NAMALWA (cell line): ENCODE measurements at regions not wholly inside any gene's neighbourhood (a gene's known extent, or its start where the extent isn't known, plus 50 kb on each side); places are given as distances from the start of the nearest gene placed in this dataset.

Source experiments
- DNase-seq: peaks from one replicate; pipeline ENCODE4 v3.0.0-alpha.2; 2015; ENCODE audit warnings: low spot score

DNA sequence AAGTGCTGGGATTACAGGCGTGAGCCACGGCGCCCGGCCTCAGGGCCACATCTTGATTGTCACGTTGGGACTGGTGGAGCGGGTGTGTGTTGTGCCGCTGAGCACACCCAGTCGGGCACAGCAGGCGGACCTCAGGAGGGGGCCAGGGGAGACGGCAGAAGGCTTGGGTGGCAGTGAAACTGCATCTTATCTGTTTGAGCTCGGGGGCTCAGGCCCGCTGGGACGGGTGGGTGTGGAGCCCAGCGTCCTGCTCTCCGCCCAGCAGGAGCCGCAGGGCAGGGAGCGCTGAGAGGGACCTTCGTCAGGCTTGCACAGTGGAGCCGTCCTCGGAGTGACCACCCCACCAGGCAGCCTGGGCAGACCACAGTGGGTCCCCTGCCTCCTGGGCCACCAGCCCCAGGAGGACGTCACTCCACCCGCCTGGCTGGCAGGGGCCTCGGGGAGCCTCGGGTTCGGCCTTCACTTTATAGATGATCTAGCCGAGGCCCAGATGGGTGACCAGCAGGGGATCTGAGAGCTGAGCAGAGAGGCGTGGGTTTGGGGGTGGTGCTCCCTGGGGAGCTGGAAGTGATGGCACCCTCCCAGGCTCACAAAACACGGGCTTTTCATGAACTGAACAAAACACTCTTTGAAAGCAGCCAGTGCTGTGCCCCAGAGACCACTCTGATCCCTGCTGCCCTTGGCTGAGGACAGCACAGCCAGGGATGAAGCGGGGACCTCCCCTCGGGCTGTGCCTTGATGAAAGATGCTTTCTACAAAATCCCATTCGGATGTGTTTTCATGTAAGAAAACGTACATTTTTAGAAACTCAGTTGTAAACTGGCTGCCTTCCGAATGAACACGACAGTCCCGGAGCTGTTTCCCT is 181.1 kb downstream of the SEC14L1 start:
- DNase-seq, result no peak

DNA sequence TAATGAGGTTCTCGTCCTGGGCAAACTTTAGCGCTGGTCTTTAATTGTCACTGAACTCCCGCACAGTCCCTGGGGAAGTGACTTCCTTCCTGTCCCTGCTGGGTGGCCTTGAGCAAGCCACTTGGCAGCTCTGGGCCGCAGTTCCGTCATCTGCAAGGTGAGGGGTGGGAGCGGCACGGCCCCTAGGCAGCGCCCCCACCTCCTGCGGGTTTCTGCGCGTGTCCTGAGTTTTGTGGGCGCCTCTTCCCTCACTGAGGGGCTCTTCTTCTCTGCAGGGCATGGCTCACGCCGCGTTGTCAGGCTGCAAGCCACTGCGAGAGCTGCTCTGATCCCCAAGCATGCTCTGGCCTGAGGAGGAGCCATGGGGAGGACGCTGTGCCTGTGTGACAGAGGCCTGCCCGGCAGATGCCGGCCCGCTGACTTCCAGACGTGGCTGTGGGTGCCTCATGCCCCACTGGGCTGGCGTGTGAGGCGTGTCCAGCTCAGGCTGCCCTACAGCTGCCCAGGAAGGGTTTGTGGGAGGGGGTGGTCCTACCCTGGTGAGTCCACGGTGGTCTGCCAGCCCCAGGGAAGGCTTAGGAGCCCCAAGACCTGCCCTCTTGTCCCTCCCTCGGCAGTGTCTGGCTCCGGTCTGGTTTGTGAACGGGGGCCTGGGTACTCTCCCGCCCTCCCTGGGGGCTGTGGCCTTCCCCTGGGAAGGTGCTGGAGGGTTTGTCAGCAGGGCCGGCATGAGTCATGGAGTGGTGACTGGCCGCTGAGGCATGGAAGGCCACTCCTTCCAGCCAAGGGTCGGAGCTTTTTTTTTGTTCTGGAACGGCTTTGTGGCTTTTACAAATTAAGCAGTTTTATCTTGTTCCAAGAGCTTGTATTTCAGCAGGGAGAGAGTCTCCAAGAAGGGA is 182.0 kb downstream of the SEC14L1 start:
- peak; percentile 51 for DNase-seq

DNA sequence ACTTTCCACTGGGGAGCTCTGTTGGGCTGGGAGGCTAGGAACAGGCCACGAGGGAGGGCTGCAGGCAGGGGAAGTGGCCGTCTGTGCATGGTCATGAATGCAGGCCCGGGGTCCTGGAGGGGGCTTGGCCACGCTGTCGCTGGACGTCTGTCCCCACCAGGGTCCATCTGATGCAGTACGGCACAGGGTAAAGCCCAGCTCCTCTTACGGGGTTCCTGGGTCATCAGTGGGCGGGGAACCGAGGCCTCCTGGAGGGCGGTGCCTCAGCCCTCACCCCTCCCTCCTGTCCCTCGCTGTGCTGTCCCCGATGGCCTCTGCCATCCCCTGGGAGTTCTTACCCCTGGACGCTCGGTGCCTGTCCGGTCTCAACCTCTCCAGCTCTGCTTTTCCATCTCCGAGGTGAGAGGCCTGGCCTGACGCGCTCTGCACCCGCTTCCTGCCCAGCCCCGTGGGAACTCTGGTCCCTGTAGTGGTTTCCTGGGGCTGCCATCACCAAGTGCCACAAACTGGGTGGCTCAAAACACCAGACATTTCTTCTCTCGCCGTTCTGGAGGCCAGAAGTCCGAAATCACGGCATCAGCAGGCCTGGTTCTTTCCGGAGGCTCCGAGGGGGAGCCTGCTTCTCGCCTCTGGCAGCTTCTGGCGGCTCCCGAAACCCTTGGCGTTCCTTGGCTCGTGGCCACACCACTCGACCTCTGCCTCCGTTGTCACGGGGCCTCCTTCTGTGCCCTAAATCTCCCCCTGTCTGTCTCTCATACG is 182.8 kb downstream of the SEC14L1 start:
- peak; percentile 37 for DNase-seq

DNA sequence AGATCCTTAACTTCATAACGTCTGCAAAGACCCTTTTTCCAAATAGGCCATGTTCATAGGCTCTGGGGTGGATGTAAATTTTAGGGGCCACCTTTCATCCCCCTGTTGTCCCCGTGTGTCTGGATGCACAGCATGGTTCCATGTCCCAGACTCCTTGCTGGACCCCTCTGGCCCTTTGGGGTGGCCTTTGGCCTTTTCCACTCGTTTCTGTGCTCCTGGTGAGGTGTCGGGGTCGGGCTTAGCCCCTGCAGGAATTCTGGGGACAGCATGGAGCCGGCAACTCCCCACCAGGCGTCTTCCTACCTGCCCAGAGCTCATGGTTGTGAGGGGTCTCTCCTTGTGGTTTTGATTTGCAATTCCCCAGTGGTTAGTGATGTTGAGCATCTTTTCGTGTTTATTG is 183.5 kb downstream of the SEC14L1 start:
- no peak for DNase-seq

- DNase-seq, result no peak
Observed at GRCh38 chr17:77325577-77326075, 184.9 kb downstream of the SEC14L1 start.

DNA sequence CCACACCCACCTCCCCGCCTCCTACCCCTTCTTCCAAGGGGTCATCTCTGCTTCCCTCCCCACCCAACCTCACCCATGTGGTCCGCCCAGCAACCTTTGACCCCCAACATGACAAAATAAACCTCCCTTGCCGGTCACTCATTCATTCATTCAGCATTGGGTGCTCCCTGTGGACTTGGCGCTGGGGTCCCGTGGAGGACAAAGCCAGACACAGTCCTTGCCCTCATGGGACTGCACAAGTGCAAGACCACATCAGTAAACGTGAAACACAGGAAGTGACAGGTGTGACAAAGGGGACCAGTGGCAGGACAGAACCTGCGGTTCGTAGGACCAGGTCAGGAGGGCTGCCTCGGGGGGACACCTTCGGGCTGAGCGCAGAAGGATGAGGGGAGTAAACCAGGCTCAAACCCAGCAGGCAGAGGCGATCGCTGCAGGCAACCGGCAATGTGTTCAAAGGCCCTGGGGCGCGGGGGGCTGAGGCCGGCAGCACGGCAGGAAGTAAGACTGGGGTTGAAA is 185.4 kb downstream of the SEC14L1 start:
- DNase-seq, result no peak

- DNase-seq, result no peak
Observed at GRCh38 chr17:77326636-77327035, 185.9 kb downstream of the SEC14L1 start.

DNA sequence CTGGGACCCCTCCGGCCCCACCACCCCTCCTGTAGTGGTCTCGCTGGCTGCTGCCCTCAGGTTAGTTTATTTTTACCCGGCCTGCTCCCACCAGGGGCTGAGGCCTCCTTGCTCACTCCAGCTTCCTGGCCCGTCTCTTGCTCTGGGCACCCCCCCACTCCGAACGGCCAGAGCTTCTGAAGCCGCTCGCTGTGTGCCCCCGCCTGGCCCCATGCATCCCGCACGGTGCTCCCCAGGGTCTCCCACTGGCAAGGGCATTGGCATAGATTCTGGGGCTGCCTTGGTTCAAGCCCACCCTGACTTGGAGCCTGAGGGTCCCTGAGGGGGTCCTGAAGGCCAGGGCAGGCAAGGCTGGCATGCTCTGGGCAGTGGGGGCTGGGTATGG is 186.4 kb downstream of the SEC14L1 start:
- DNase-seq, result no peak

GRCh38 chr17:77327566-77328464 is 187.0 kb downstream of the SEC14L1 start:
- DNase-seq, result peak; percentile 34

DNA sequence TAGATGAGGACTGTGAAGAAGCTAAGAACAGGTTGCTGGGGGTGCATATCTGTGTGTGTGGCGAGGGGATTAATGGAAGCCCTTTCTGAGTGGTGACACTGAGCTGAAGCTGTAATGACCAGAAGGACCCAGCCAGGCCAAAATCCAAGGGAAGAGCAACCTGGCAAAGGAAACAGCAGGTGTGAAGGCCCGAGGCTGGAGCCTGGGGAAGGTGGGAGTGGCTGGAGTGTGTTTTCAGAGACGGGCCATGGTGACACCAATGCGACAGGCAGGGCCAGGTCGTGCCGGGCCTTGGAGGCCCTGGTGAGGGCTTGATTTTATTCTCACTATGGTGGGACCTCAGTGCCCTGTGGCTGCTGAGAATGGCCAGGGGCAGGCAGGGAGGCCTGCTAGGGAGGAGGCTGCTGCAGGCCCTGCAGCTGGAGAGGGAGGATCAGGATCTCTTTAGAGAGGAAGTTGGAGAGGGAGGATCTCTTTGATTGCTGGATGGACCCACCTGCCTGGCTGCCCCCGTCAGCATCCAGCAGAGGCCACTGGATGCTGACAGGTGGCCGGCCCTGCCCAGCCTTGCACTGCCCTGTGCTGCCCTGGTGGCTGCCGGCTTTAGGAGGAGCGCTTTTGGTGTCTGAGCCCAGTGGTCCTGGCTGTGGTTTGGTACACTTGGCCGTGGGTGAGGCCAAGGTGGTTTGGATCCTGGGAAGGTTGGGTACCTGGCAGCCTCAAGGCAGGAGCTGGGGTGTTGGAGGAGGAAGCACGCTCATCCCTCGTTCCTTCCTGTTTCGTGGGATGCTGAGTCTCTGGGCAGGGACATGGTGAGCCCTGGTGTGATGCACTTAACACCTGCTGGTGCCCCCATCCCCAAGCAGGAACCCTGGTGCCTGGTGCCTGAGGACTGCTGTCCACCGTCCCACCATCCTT is 188.3 kb downstream of the SEC14L1 start:
- DNase-seq, result no peak

GRCh38 chr17:77329741-77330531 is 189.2 kb downstream of the SEC14L1 start:
- no peak for DNase-seq

DNA sequence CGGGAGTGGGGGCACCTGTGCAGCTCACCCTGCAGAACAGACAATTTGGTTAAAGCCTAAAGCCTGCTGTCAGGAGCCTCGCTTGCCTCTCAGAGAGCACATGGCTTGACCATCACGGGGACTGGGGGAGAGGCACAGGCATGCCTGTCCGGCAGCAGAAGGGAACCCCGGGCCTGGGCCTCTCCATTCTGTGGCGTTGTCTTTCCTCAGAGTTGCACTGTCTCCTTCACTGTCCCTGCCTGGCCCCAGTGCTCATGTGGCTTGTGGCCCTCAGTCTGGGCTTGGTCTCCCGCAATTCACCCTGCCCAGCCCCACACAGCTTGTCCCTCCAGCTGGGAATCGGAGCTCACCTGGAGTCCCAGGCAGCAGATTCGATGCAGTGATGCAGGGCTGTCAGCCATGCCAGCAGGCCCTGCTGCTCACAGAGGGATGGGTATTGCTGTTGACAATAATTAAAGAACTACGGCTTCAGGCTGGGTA is 189.9 kb downstream of the SEC14L1 start:
- DNase-seq, result no peak

DNA sequence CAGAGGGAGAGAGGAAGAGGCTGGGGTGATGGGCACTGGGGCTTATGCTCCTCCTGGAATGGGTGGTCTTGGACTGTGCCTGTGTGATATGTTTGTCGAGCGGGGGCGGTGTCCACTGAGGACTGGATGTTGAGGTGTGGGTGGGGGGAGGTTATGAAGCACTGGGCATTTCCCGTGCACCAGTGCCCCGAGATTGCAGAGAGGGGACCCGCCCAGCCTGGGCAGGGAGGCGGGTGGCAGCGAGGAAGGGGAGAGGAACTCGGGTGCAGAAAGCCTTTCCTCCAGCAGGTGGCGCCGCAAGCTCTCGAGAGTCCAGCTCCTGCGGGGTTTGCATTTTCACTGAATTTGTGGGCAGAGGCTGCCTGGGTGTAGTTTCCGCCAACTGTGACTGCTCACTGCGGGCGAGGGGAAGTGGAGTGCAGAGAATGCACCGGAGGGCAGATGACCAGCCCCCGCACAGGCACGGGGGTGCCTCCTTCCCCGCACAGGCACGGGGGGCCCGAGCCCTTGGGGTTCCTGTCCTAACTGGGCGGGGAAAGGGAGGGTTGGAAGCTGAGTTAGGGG is 190.6 kb downstream of the SEC14L1 start:
- DNase-seq, result peak; percentile 95

- peak; percentile 64 for DNase-seq
Observed at GRCh38 chr17:77332034-77332971, 191.5 kb downstream of the SEC14L1 start.

DNA sequence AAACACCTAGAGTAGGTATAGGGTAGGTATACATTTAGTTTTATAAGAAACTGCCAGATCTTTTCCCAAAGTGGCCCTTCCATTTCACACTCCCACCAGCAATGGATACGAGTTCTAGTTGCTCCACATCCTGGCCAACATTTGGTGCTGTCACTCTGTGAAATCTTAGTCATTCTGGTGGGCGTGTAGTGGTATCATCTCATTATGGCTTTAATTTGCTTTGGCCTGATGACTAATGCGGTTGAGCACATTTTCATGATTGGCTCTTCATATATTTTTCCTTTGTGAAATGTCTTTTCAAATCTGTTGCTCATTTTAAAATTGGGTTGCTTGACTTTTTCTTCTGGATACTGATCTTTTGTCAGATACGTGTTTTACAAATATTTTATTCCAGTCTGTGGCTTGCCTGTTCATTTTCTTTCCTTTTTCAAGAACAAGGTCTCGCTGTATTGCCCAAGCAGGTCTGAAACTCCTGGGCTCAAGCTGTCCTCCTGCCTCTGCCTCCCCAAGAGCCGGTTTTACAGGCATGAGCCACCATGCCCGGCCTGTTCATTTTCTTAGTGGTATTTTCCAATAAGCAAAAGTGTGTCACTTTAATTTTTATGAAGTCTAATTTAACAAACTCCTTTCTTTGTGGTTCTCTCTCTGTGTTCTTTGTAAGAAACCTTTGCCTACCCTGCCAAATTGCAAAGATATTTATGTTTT is 192.4 kb downstream of the SEC14L1 start:
- DNase-seq, result no peak

- DNase-seq, result no peak
Observed at GRCh38 chr17:77337150-77337549, 196.4 kb downstream of the SEC14L1 start.
